ENCODE measurements at regions not wholly inside any gene's neighbourhood (a gene's known extent, or its start where the extent isn't known, plus 50 kb on each side); places are given as distances from the start of the nearest gene placed in this dataset.
"Not testable (repeated sequence)": the region's sequence is repeated elsewhere in the genome, so short reads cannot be mapped to it uniquely, and the experiment has no call there.

DNA sequence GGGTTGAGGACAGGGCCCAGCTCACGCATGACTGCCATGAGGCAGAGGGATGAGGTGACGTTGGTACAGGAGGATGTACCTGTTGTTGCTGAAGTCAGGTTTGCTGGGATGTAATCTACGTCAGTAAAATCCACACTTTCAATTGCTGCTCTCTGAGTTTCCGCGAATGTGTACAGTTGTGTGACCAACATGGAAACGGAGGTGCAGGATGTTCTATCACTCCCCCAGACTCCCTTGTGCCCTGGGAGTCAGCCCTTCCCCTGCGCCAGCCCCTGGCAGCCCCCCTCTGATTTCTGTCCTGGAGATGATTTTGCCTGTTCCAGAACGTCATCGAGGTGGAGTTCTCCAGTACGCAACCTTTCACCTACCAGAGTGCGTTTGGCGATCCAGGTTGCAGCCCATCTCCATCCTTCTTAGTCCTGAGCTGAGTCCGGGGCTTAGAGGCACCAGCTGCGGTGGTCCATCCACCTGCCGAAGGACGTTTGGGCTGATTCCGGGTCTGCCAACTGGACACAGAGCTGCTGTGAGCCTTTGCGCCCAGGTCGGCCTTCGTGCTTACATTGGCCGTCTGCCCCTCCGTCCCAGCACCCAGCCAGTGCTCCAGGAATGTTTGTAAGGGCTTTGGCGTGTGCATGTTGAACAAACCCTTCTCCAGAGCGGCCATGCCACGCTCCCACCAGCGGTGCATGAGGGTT, 213.5 kb upstream of the ZNF469 start:
- not testable (repeated sequence) for TF ChIP-seq ZFP30 (CRISPR knock-in tag; IDR thresholded peaks at IDR 0.05); BACH2 (CRISPR knock-in tag; IDR thresholded peaks at IDR 0.05; ENCODE audit: borderline replicate concordance); PATZ1 (CRISPR knock-in tag; IDR thresholded peaks at IDR 0.05; ENCODE audit: borderline replicate concordance); RARB (CRISPR knock-in tag; IDR thresholded peaks at IDR 0.05); ZNF565 (CRISPR knock-in tag; conservative IDR thresholded peaks at IDR 0.05; ENCODE audit: low read depth); CSRNP3 (CRISPR knock-in tag; IDR thresholded peaks at IDR 0.05); SNAI2 (CRISPR knock-in tag; IDR thresholded peaks at IDR 0.05); ZFP3 (CRISPR knock-in tag; IDR thresholded peaks at IDR 0.05)
- TF ChIP-seq, protein P1, sequence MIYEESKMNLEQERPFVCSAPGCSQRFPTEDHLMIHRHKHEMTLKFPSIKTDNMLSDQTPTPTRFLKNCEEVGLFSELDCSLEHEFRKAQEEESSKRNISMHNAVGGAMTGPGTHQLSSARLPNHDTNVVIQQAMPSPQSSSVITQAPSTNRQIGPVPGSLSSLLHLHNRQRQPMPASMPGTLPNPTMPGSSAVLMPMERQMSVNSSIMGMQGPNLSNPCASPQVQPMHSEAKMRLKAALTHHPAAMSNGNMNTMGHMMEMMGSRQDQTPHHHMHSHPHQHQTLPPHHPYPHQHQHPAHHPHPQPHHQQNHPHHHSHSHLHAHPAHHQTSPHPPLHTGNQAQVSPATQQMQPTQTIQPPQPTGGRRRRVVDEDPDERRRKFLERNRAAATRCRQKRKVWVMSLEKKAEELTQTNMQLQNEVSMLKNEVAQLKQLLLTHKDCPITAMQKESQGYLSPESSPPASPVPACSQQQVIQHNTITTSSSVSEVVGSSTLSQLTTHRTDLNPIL (CRISPR knock-in tag; IDR thresholded peaks at IDR 0.05; ENCODE audit: low read depth) = not testable (repeated sequence)
